HepG2 (cell line): ENCODE measurements at regions not wholly inside any gene's neighbourhood (a gene's known extent, or its start where the extent isn't known, plus 50 kb on each side); places are given as distances from the start of the nearest gene placed in this dataset.

Experiments
- ATAC-seq: fragments of 200-7000 bp; cut with Tn5 transposase; 3 replicates; pipeline ENCODE4 v1.9.1; 2020; ENCODE audit warnings: mild to moderate bottlenecking, moderate library complexity
- BruUV-seq: library from RNA; stranded (reverse); fragments of 400-500 nt; replicated peaks from 2 replicates; lab custom pipeline; 2021; lab: Mats Ljungman, UMichigan
- CTCF ChIA-PET: fragments of 300-600 bp; formaldehyde crosslinking; extraction: SDS; loops from one replicate; lab custom pipeline; 2021; ENCODE audit warnings: low total read pairs, inconsistent platforms, low intra/inter-chr PET ratio; lab: Yijun Ruan, JAX
- POLR2A ChIA-PET: fragments of 350-600 bp; sonication (Branson Sonifier 250); formaldehyde crosslinking; loops from one replicate; lab custom pipeline; 2020; ENCODE audit warnings: antibody characterized with exemption, inconsistent platforms; lab: Yijun Ruan, JAX
- DNase-seq: peaks from one replicate; pipeline ENCODE4 v3.0.0-alpha.2; 2015; ENCODE audit warnings: low spot score
- FAIRE-seq: peaks from 3 replicates; lab custom pipeline; 2011; peaks lifted over from hg19 to GRCh38; lab: Jason Lieb, UNC
- H2AFZ ChIP-seq: one replicate; pipeline ENCODE4 v1.6.1; 2011; ENCODE audit warnings: low read length, inconsistent platforms
- H3K27ac ChIP-seq: fragments of 300-600 bp; 3 replicates; pipeline ENCODE4 v1.8.0; 2011; ENCODE audit warnings: mixed run types, mild to moderate bottlenecking, mixed read lengths, low read length, inconsistent platforms; ENCODE audit not compliant: insufficient read depth; ENCODE audit errors: extremely low read length
- H3K27me3 ChIP-seq, 2 experiments: fragments of 200-600 bp in 1 of 2; 2 replicates in 1 of 2; 3 replicates in 1 of 2; pipeline versions ENCODE4 v1.6.0 to v1.8.0; 2011; ENCODE audit warnings: low read length in 2 of 2, mild to moderate bottlenecking in 2 of 2, moderate library complexity in 2 of 2, inconsistent platforms in 1 of 2; ENCODE audit not compliant: insufficient read depth in 2 of 2, control insufficient read depth in 1 of 2
- H3K36me3 ChIP-seq, 2 experiments: fragments of 200-600 bp in 1 of 2; replicated peaks in 1 of 2; 2 replicates in 1 of 2; 3 replicates in 1 of 2; pipeline versions ENCODE4 v1.5.1 to v1.8.0; 2011; ENCODE audit warnings: low read length in 2 of 2, inconsistent platforms in 1 of 2; ENCODE audit not compliant: insufficient read depth in 2 of 2, control insufficient read depth in 1 of 2
- H3K4me1 ChIP-seq: 2 replicates; pipeline ENCODE4 v1.5.1; 2012; ENCODE audit warnings: low read length, inconsistent platforms; ENCODE audit not compliant: insufficient read depth
- H3K4me2 ChIP-seq: 2 replicates; pipeline ENCODE4 v1.6.0; 2011; ENCODE audit warnings: low read depth, low read length, inconsistent platforms
- H3K4me3 ChIP-seq, 3 experiments: fragments of 200-600 bp in 1 of 3; sonication (generic), shearing (Covaris generic) in 1 of 3; replicated peaks in 1 of 3; 2 replicates each; pipeline ENCODE4 v1.5.1; 2011 to 2016; ENCODE audit warnings: low read length in 3 of 3, inconsistent platforms in 2 of 3, low read depth in 2 of 3, mild to moderate bottlenecking in 2 of 3, control low read depth in 1 of 3, mixed read lengths in 1 of 3; ENCODE audit not compliant: insufficient read depth in 1 of 3
- H3K79me2 ChIP-seq: one replicate; pipeline ENCODE4 v1.6.1; 2011; ENCODE audit warnings: low read length, inconsistent platforms; ENCODE audit not compliant: insufficient read depth
- H3K9ac ChIP-seq: 2 replicates; pipeline ENCODE4 v1.6.0; 2011; ENCODE audit warnings: mild to moderate bottlenecking, low read depth, low read length, inconsistent platforms; ENCODE audit not compliant: insufficient read depth
- H3K9me3 ChIP-seq: 2 replicates; pipeline ENCODE4 v1.5.1; 2012; ENCODE audit warnings: mild to moderate bottlenecking, low read length
- H4K20me1 ChIP-seq: 2 replicates; pipeline ENCODE4 v1.6.0; 2011; ENCODE audit warnings: inconsistent platforms, mild to moderate bottlenecking, low read length, moderate library complexity; ENCODE audit not compliant: insufficient read depth
- CEBPB ChIP-seq: IDR thresholded peaks from 2 replicates; pipeline ENCODE4 v1.6.1; 2011; ENCODE audit warnings: low read depth, low read length, improper control_type of control experiment, borderline replicate concordance
- FOXC1 ChIP-seq: sonication (generic); formaldehyde crosslinking; IDR thresholded peaks from 2 replicates; pipeline ENCODE4 v1.8.0; 2022; ENCODE audit warnings: mild to moderate bottlenecking, missing genetic modification reagents, borderline replicate concordance
- ZC3H13 ChIP-seq: sonication (generic); formaldehyde crosslinking; IDR thresholded peaks from 2 replicates; pipeline ENCODE4 v1.8.1; 2023; ENCODE audit warnings: mild to moderate bottlenecking, missing genetic modification reagents, moderate library complexity
- ZNF777 ChIP-seq: sonication (generic); formaldehyde crosslinking; IDR thresholded peaks from 2 replicates; pipeline ENCODE4 v1.4.0; 2020; ENCODE audit warnings: missing genetic modification reagents
- ZSCAN25 ChIP-seq: sonication (generic); formaldehyde crosslinking; IDR thresholded peaks from 2 replicates; pipeline ENCODE4 v1.8.0; 2022; ENCODE audit warnings: mild to moderate bottlenecking, missing genetic modification reagents
- WGBS: methylation state at CpG from one replicate; pipeline ENCODE4 v1.1.6; 2017; ENCODE audit warnings: low lambda C conversion rate; 5-methylcytosine and 5-hydroxymethylcytosine counted together
- in situ Hi-C: cut with HindIII; loops from 2 replicates; pipeline ENCODE4 v1.10.0; 2017; ENCODE audit warnings: low pct_unique_long_range_greater_than_20kb; ENCODE audit not compliant: extremely low pct_ligation_motif_present
- intact Hi-C: fragments of 100-400 bp; cut with micrococcal nuclease; formaldehyde crosslinking; loops from one replicate; pipeline ENCODE4 v1.10.0; 2022; ENCODE audit not compliant: unreplicated experiment
- TF ChIP-seq, protein P1 (sequence below): sonication (generic); formaldehyde crosslinking; IDR thresholded peaks from 2 replicates; pipeline ENCODE4 v1.9.0; 2021; ENCODE audit warnings: missing genetic modification reagents, borderline replicate concordance

GRCh38 chr4:174041555-174042105 lies 241.8 kb downstream of the FBXO8 start:
- POLR2A ChIA-PET = no interaction called here
- intact Hi-C loops = no loop called here

DNA sequence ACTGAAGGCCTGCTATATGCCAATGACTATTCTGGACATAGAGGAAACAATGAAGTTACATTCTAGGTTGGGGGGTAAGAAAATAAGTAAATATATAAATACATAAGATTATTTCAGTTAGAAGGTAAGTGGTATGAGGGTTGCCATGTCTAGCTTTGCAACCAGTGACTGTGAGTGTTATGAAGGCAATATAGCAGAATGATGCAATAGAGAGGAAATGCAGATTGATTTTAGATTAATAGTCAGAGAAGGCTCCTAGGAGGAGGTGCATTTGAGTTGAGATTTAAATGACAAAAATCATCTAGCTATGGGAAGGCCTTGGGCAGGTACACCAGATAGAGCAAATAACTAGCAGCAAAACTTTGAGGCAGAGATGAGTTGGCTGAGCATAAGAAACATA lies 243.2 kb downstream of the FBXO8 start:
- no peak overlapping the region for H3K9ac ChIP-seq
- POLR2A ChIA-PET = no interaction called here
- CTCF ChIA-PET = no interaction called here
- H3K27ac ChIP-seq = no peak overlapping the region
- H3K27me3 ChIP-seq = no peaks in the 10 kb centered on the region
- in situ Hi-C loops = no loop called here
- H3K79me2 ChIP-seq = no peaks in the 10 kb centered on the region
- H3K4me3 ChIP-seq = no peak overlapping the region
- no peaks in the 10 kb centered on the region for H3K36me3 ChIP-seq
- ATAC-seq (no peak), DNase-seq (no peak), FAIRE-seq (no peak)
- intact Hi-C loops = no loop called here
- no peaks in the 10 kb centered on the region for H4K20me1 ChIP-seq
- no TSS peak for BruUV-seq
- no peak overlapping the region for H3K4me2 ChIP-seq
- no peak for TF ChIP-seq ZNF777
- no peak for TF ChIP-seq ZC3H13 (CRISPR knock-in tag)
- peak; percentile 2; the same call in 1 of the 2 replicates for TF ChIP-seq CEBPB
- H2AFZ ChIP-seq = no peak overlapping the region
- H3K4me1 ChIP-seq = no peaks in the 10 kb centered on the region
- no peaks in the 10 kb centered on the region for H3K9me3 ChIP-seq

More at GRCh38 chr4:174041555-174042105, 241.8 kb downstream of the FBXO8 start:
- no peak overlapping the region for H3K9ac ChIP-seq
- TF ChIP-seq FOXC1 (CRISPR knock-in tag) (no peak), ZSCAN25 (CRISPR knock-in tag) (no peak)
- TF ChIP-seq, protein P1, sequence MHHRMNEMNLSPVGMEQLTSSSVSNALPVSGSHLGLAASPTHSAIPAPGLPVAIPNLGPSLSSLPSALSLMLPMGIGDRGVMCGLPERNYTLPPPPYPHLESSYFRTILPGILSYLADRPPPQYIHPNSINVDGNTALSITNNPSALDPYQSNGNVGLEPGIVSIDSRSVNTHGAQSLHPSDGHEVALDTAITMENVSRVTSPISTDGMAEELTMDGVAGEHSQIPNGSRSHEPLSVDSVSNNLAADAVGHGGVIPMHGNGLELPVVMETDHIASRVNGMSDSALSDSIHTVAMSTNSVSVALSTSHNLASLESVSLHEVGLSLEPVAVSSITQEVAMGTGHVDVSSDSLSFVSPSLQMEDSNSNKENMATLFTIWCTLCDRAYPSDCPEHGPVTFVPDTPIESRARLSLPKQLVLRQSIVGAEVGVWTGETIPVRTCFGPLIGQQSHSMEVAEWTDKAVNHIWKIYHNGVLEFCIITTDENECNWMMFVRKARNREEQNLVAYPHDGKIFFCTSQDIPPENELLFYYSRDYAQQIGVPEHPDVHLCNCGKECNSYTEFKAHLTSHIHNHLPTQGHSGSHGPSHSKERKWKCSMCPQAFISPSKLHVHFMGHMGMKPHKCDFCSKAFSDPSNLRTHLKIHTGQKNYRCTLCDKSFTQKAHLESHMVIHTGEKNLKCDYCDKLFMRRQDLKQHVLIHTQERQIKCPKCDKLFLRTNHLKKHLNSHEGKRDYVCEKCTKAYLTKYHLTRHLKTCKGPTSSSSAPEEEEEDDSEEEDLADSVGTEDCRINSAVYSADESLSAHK (CRISPR knock-in tag) = no peak
- no peaks in the 10 kb centered on the region for H3K79me2 ChIP-seq
- H3K27me3 ChIP-seq = no peaks in the 10 kb centered on the region
- no peak for DNase-seq
- CTCF ChIA-PET = no interaction called here
- H3K9me3 ChIP-seq = no peaks in the 10 kb centered on the region
- no peak overlapping the region for H2AFZ ChIP-seq
- no TSS peak for BruUV-seq
- in situ Hi-C loops = no loop called here
- H3K27ac ChIP-seq = no peak overlapping the region
- H4K20me1 ChIP-seq = no peaks in the 10 kb centered on the region
- WGBS = under 1% methylated on average over 9 of the region's 9 CpGs
- no peaks in the 10 kb centered on the region for H3K4me1 ChIP-seq
- FAIRE-seq = no peak
- H3K36me3 ChIP-seq = no peaks in the 10 kb centered on the region
- no peak overlapping the region for H3K4me3 ChIP-seq
- H3K4me2 ChIP-seq = no peak overlapping the region
- no peak for ATAC-seq
